ENCODE measurements at regions not wholly inside any gene's neighbourhood (a gene's known extent, or its start where the extent isn't known, plus 50 kb on each side); places are given as distances from the start of the nearest gene placed in this dataset.

DNA sequence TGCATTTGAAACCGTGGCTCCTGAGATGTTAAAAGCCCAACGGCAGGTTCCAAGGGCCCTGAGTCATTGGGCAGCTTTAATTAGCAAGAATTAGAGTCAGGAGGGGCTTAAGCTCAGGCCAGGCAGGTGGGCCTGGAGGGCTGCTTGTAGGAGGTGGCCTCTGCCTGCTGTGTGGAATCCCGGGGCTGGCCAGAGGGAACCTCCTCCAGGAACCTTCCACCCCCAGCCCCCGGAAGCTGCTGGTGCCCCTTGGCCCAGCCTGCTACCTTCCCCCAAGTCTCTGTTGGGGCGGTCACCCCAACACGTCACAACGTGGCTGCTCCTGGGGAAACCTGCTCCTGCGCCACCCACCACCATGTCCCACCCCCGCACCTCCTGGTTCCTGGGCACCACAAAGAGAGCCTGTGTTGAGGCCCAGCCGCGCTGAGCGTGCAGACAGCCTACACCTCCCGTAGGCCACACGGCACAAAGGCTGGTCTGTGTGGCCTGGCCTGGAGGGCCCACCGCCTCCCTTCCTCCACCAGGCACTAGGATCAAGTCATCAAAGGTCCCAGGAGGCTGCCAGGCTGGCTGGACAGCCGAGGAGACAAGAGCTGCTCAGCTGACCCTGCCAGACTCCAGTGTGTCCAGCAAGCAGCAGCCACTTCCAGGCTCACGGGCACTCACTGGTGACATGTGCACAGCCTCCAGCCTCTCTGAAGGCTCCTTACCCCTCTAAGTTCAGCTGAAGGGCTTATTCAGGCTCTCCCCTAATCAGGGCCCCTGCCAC, 86.3 kb downstream of the SNX5 start:
- no peak overlapping the region for H3K27ac Mint-ChIP-seq (ENCODE audit: unreplicated experiment)

DNA sequence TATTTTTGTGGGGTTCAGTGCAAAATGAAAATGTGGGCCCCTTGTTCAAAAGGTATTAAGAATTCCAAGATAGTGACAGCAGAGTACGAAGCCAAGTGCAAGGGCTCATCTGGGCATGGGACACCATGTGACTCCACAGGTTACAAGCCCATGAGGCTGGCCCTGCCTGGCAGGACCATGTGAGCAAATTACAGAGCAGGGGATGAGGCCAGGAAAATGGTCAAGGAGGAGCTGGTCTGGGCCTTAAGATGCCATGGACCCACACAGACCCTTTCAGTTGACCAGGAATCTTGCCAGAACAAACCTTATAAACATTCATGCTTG, 86.9 kb downstream of the SNX5 start:
- Mint-ChIP-seq H3K27me3 (ENCODE audit: low read depth) (no peaks in the 10 kb centered on the region), H3K9me3 (ENCODE audit: low read depth) (no peaks in the 10 kb centered on the region), H3K36me3 (ENCODE audit: low read depth) (no peaks in the 10 kb centered on the region), H3K4me1 (ENCODE audit: low read depth) (peaks cover 41% of the 10 kb centered on the region), H3K27ac (ENCODE audit: unreplicated experiment) (no peak overlapping the region), H3K4me3 (ENCODE audit: unreplicated experiment) (no peak overlapping the region)
- no peak for TF ChIP-seq CTCF (IDR thresholded peaks at IDR 0.05)
- no peak for DNase-seq (ENCODE audit: low spot score)

More for the DNA sequence above, 86.3 kb downstream of the SNX5 start:
- Mint-ChIP-seq H3K36me3 (ENCODE audit: low read depth) (no peaks in the 10 kb centered on the region), H3K4me3 (ENCODE audit: unreplicated experiment) (no peak overlapping the region), H3K27me3 (ENCODE audit: low read depth) (no peaks in the 10 kb centered on the region), H3K9me3 (ENCODE audit: low read depth) (no peaks in the 10 kb centered on the region), H3K4me1 (ENCODE audit: low read depth) (peaks cover 41% of the 10 kb centered on the region)
- TF ChIP-seq CTCF (IDR thresholded peaks at IDR 0.05): no peak
- no peak for DNase-seq (ENCODE audit: low spot score)

- no peaks in the 10 kb centered on the region for H3K27me3 Mint-ChIP-seq (ENCODE audit: low read depth)
- no peak overlapping the region for H3K27ac Mint-ChIP-seq (ENCODE audit: unreplicated experiment)
- no peak for DNase-seq (ENCODE audit: low spot score)
- H3K4me1 Mint-ChIP-seq (ENCODE audit: low read depth): peaks cover 48% of the 10 kb centered on the region
- TF ChIP-seq CTCF (IDR thresholded peaks at IDR 0.05): peak; percentile 40
- H3K36me3 Mint-ChIP-seq (ENCODE audit: low read depth): no peaks in the 10 kb centered on the region
- no peaks in the 10 kb centered on the region for H3K9me3 Mint-ChIP-seq (ENCODE audit: low read depth)
- no peak overlapping the region for H3K4me3 Mint-ChIP-seq (ENCODE audit: unreplicated experiment)
Observed at GRCh38 chr20:17878912-17879602, 89.5 kb downstream of the SNX5 start.

DNA sequence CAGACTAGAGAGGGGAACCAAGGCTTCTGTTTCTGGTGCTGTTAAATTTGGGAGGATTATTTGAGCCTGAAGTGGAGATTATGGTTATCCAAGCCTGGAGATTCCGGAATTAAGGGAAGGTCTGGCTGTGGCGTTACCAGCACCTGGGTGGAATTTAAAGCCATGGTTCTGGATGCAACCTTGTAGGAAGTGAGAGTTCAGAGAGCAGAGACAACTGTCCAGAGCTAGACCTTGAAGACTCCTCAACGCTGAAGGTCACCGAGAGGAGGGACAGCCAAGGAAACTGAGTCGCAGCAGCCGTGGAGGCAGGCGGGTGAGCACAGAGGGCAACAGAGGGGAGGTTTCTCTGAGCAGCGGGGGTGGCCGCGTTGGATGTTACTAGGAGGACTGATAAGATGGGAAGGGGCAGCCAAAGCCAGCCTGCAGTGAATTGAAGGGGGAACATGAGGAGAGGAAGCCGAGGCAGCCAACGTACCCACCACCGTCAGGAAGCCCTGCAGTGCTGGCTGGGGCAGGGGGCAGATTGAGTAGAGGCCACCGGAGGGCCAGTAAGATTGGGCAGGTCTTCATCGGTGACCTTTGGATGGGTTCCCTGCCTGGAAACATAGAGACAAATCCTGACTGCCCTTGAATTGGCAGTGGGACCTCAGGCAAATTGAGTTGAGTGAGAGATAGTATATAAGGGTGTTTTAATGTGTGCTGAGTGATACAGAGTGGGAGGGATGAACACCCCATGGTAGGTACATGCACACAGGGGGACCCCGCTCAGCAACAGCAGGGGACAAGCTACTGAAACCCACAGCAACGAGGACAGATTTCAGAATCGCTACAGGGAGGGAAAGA, 90.3 kb downstream of the SNX5 start:
- Mint-ChIP-seq H3K27me3 (ENCODE audit: low read depth) (no peaks in the 10 kb centered on the region), H3K4me1 (ENCODE audit: low read depth) (peaks cover 50% of the 10 kb centered on the region), H3K4me3 (ENCODE audit: unreplicated experiment) (no peak overlapping the region), H3K27ac (ENCODE audit: unreplicated experiment) (no peak overlapping the region), H3K36me3 (ENCODE audit: low read depth) (no peaks in the 10 kb centered on the region), H3K9me3 (ENCODE audit: low read depth) (no peaks in the 10 kb centered on the region)
- DNase-seq (ENCODE audit: low spot score): no peak
- no peak for TF ChIP-seq CTCF (IDR thresholded peaks at IDR 0.05)

- Mint-ChIP-seq H3K27ac (ENCODE audit: unreplicated experiment) (peak overlapping the region; percentile 17), H3K36me3 (ENCODE audit: low read depth) (no peaks in the 10 kb centered on the region), H3K9me3 (ENCODE audit: low read depth) (no peaks in the 10 kb centered on the region), H3K27me3 (ENCODE audit: low read depth) (no peaks in the 10 kb centered on the region), H3K4me3 (ENCODE audit: unreplicated experiment) (no peak overlapping the region), H3K4me1 (ENCODE audit: low read depth) (peaks cover 40% of the 10 kb centered on the region)
- no peak for DNase-seq (ENCODE audit: low spot score)
- TF ChIP-seq CTCF (IDR thresholded peaks at IDR 0.05): peak; percentile 38
Observed at GRCh38 chr20:17875981-17876385, 92.6 kb downstream of the SNX5 start.

Measured in chondrocyte (in vitro differentiated cells).